ENCODE measurements at regions not wholly inside any gene's neighbourhood (a gene's known extent, or its start where the extent isn't known, plus 50 kb on each side); places are given as distances from the start of the nearest gene placed in this dataset.

DNA sequence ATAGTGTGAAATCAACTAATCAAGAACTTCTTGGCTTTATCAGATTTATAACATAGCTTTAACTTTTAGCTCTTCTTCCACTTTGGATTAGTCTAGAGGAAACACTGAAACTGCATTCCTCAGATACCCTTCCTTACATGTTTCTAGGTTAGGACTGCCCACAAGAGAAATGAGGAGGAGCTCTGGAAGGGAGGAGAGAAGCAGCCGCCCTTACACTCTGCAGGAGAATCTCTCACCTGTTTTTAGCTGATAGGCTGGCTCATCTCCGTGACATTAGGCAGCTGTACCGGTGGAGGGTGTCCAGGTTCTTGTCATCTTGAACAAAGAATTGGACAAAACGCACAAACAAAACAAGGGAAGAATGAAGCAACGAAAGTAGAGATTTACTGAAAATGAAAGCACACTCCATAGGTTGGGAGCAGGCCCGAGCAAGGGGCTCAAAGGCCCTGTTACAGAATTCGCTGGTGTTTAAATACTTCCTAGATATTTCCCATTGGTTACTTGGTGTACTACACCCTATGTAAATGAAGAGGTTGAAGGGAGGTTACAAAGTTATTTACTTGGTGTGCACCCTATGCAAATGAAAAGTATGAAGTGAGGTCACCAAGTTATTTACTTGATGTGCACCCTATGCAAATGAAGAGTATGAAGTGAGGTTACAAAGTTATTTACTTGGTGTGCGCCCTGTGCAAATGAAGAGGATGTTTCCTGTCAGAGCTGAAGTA, 524.9 kb upstream of the CHRM3 start:
- TF ChIP-seq POLR2AphosphoS5 (IDR thresholded peaks at IDR 0.05; ENCODE audit: insufficient read depth in 1 of 2, low read depth in 1 of 2): no peak
- TF ChIP-seq CTCF (IDR thresholded peaks at IDR 0.05): no peak

All from vagina (tissue), 2 donors.